K562 (cell line): ENCODE measurements at regions not wholly inside any gene's neighbourhood (a gene's known extent, or its start where the extent isn't known, plus 50 kb on each side); places are given as distances from the start of the nearest gene placed in this dataset.

ENCODE experiments used
- ATAC-seq: fragments of 200-7000 bp; cut with Tn5 transposase; 3 replicates; pipeline ENCODE4 v1.9.1; 2020; ENCODE audit warnings: moderate library complexity
- BruUV-seq: library from RNA; stranded (reverse); fragments of 400-500 nt; replicated peaks from 2 replicates; lab custom pipeline; 2021; lab: Mats Ljungman, UMichigan
- CTCF ChIA-PET: fragments of 300-600 bp; formaldehyde crosslinking; extraction: SDS; loops from one replicate; lab custom pipeline; 2021; ENCODE audit warnings: low intra/inter-chr PET ratio; lab: Yijun Ruan, JAX
- POLR2A ChIA-PET: fragments of 300-600, 350-650 bp; sonication (Branson Sonifier 250); formaldehyde crosslinking; extraction: SDS; loops from one replicate; lab custom pipeline; 2021; ENCODE audit warnings: antibody characterized with exemption, inconsistent platforms; lab: Yijun Ruan, JAX
- DNase-seq, 4 experiments: peaks; one replicate each; pipeline versions ENCODE4 v3.0.0 to v3.0.0-alpha.2; 2011 to 2018; ENCODE audit warnings: low spot score in 3 of 4, mixed read lengths in 3 of 4; ENCODE audit errors: extremely low read depth in 1 of 4
- FAIRE-seq: peaks from 2 replicates; lab custom pipeline; 2011; peaks lifted over from hg19 to GRCh38; lab: Jason Lieb, UNC
- H2AFZ ChIP-seq: 2 replicates; pipeline ENCODE4 v1.6.0; 2011; ENCODE audit warnings: low read depth, low read length, control low read depth, inconsistent platforms
- H3K27ac ChIP-seq: fragments of 200-600 bp; 3 replicates; pipeline ENCODE4 v1.8.0; 2011; ENCODE audit warnings: low read depth, mild to moderate bottlenecking, control low read depth, inconsistent platforms, low read length, moderate library complexity, mixed read lengths; ENCODE audit errors: extremely low read depth
- H3K27me3 ChIP-seq, 2 experiments: fragments of 300-600 bp in 1 of 2; 2 replicates in 1 of 2; 3 replicates in 1 of 2; pipeline versions ENCODE4 v1.6.0 to v1.8.0; 2011; ENCODE audit warnings: inconsistent platforms in 2 of 2, low read length in 2 of 2, mild to moderate bottlenecking in 1 of 2, mixed read lengths in 1 of 2, moderate library complexity in 1 of 2; ENCODE audit not compliant: control insufficient read depth in 2 of 2, insufficient read depth in 2 of 2
- H3K36me3 ChIP-seq: fragments of 300-600 bp; 3 replicates; pipeline ENCODE4 v1.8.0; 2011; ENCODE audit warnings: mild to moderate bottlenecking, low read length, inconsistent platforms; ENCODE audit not compliant: control insufficient read depth, insufficient read depth
- H3K4me1 ChIP-seq, 2 experiments: fragments of 200-600 bp in 1 of 2; replicated peaks in 1 of 2; 2 replicates in 1 of 2; 3 replicates in 1 of 2; pipeline versions ENCODE4 v1.5.1 to v1.8.0; 2011; ENCODE audit warnings: inconsistent platforms in 2 of 2, low read length in 2 of 2, mild to moderate bottlenecking in 1 of 2, mixed read lengths in 1 of 2, moderate library complexity in 1 of 2; ENCODE audit not compliant: control insufficient read depth in 2 of 2, insufficient read depth in 2 of 2
- H3K4me2 ChIP-seq: 2 replicates; pipeline ENCODE4 v1.6.1; 2011; ENCODE audit warnings: low read length, control low read depth, inconsistent platforms, mixed read lengths; ENCODE audit not compliant: insufficient read depth
- H3K4me3 ChIP-seq: fragments of 200-600 bp; sonication (generic), shearing (Covaris generic); 2 replicates; pipeline ENCODE4 v1.5.1; 2016; ENCODE audit warnings: control low read depth, inconsistent platforms
- H3K79me2 ChIP-seq: fragments of 200-600 bp; 3 replicates; pipeline ENCODE4 v1.8.0; 2011; ENCODE audit warnings: low read length, inconsistent platforms; ENCODE audit not compliant: control insufficient read depth, insufficient read depth
- H3K9ac ChIP-seq, 2 experiments: 2 replicates each; pipeline versions ENCODE4 v1.6.0 to v1.6.1; 2011; ENCODE audit warnings: low read depth in 2 of 2, low read length in 2 of 2, control low read depth in 1 of 2, inconsistent platforms in 1 of 2, mild to moderate bottlenecking in 1 of 2, mixed read lengths in 1 of 2; ENCODE audit not compliant: insufficient read depth in 1 of 2
- H3K9me1 ChIP-seq: one replicate; pipeline ENCODE4 v1.6.0; 2011; ENCODE audit warnings: inconsistent platforms, mild to moderate bottlenecking, low read length, moderate library complexity; ENCODE audit not compliant: control insufficient read depth, insufficient read depth
- H3K9me3 ChIP-seq: replicated peaks from 2 replicates; pipeline ENCODE4 v1.5.1; 2011; ENCODE audit warnings: low read depth, low read length, inconsistent platforms; ENCODE audit not compliant: control insufficient read depth, insufficient read depth
- H4K20me1 ChIP-seq: replicated peaks from 2 replicates; pipeline ENCODE4 v1.6.1; 2011; ENCODE audit warnings: low read length, inconsistent platforms, mixed read lengths; ENCODE audit not compliant: control insufficient read depth, insufficient read depth
- FOXA1 ChIP-seq: fragments of 450-650 bp; IDR thresholded peaks from 2 replicates; pipeline ENCODE4 v1.6.1; 2016; ENCODE audit warnings: mild to moderate bottlenecking, borderline replicate concordance
- HSF4 ChIP-seq: fragments of 250-450 bp; sonication (Bioruptor Pico); IDR thresholded peaks from 2 replicates; pipeline ENCODE4 v2.1.2; 2022; ENCODE audit warnings: mild to moderate bottlenecking, moderate library complexity, borderline replicate concordance
- PKNOX1 ChIP-seq: fragments of 450-650 bp; IDR thresholded peaks from 2 replicates; pipeline ENCODE4 v1.6.1; 2016
- TSC22D4 ChIP-seq: fragments of 450-650 bp; IDR thresholded peaks from 2 replicates; pipeline ENCODE4 v1.6.1; 2016; ENCODE audit warnings: missing genetic modification characterization, missing biosample characterization, control low read depth
- ZNF780A ChIP-seq: fragments of 250-450 bp; sonication (Bioruptor Pico); IDR thresholded peaks from 2 replicates; pipeline ENCODE4 v1.5.0; 2021; ENCODE audit warnings: mild to moderate bottlenecking
- WGBS: fragments of 100-300 bp; shearing (Covaris generic); methylation state at CpG from one replicate; pipeline ENCODE4 v1.1.6; 2016; ENCODE audit warnings: low coverage, mixed read lengths; ENCODE audit not compliant: insufficient coverage; ENCODE audit errors: missing lambda C conversion rate; 5-methylcytosine and 5-hydroxymethylcytosine counted together
- in situ Hi-C: fragments of 300-500 bp; cut with MboI; formaldehyde crosslinking; loops from 4 replicates; pipeline ENCODE4 v1.15.0; 2018; ENCODE audit warnings: inconsistent platforms, mixed read lengths
- intact Hi-C: fragments of 100-400 bp; cut with micrococcal nuclease; formaldehyde crosslinking; loops from 2 replicates; pipeline ENCODE4 v1.14.2; 2022

DNA sequence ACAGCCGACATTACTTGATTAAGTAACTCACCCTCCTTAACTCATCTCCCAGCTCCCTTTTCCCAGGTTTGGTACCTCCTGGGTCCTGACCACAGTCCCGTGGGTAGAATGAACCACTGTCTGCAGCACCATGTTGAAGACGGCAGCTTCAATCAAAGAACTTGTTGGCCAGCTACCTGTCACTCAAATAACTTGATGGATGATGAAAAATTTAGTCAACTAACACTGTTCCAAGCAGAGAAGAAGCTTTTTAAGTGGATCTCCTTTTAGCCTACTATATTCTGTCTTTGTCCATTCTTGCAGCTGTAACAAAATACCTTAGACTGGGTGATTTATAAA is 138.4 kb upstream of the F3 start:
- no peaks in the 10 kb centered on the region for H3K9me3 ChIP-seq
- no peak overlapping the region for H2AFZ ChIP-seq
- no peak overlapping the region for H3K4me2 ChIP-seq
- H3K4me1 ChIP-seq = no peaks in the 10 kb centered on the region
- H3K79me2 ChIP-seq = no peaks in the 10 kb centered on the region
- no peak overlapping the region for H3K4me3 ChIP-seq
- no peak overlapping the region for H3K9ac ChIP-seq
- no peak overlapping the region for H3K27ac ChIP-seq
- H4K20me1 ChIP-seq = no peaks in the 10 kb centered on the region
- TF ChIP-seq TSC22D4 (tag) = no peak
- TF ChIP-seq HSF4 (CRISPR knock-in tag) = no peak
- no peak for TF ChIP-seq FOXA1
- TF ChIP-seq ZNF780A = no peak
- TF ChIP-seq PKNOX1 = 0 out of 2 replicates have a peak, but pooled peaks have one; percentile 16
- TF ChIP-seq, all 486 proteins: peak for 1
- no TSS peak for BruUV-seq
- DNase-seq (no peak), ATAC-seq (no peak), FAIRE-seq (no peak)
- Histone ChIP-seq H3K27me3 (peaks cover 0 to 21% of the 10 kb centered on the region in 2 experiments; a peak in 2 of 5 replicates), H3K9me1 (no peaks in the 10 kb centered on the region), H3K36me3 (no peaks in the 10 kb centered on the region)
- ChIA-PET CTCF (no interaction called here), POLR2A (interaction anchor here (0.5 to 1.2 kb wide), 2 partner anchors 18 to 23 kb away, joined by 3 read pairs; no protein-coding TSS in a partner anchor)
- intact Hi-C loops = no loop called here
- in situ Hi-C loops = no loop called here
- 8% methylated on average over 3 of the region's 3 CpGs for WGBS
